Myocyte (in vitro differentiated cells): ENCODE measurements at regions not wholly inside any gene's neighbourhood (a gene's known extent, or its start where the extent isn't known, plus 50 kb on each side); places are given as distances from the start of the nearest gene placed in this dataset.
"Not testable (repeated sequence)": the region's sequence is repeated elsewhere in the genome, so short reads cannot be mapped to it uniquely, and the experiment has no call there.

ENCODE experiments used
- DNase-seq: peaks from one replicate; pipeline ENCODE4 v3.0.0-alpha.2; 2012; ENCODE audit warnings: low read depth

DNA sequence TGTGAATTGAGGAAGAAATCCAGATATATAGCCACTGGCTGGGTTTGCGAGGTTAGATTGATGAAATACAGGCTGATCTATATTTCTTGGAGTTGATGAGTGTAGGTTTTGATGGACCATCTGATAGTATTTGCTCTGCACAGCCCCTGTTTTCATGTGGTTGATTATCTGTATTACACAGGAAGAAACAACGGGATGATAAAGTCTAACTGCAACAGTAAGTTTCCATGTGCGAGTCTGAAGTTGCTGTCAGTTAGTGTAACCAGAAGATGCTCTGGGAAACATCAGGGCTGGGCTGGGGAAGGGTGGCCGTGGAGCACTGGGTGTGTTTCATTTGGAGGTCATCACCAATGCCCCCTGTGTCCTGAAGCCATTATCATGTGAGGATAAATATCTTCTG lies 148.4 kb upstream of the SFRP2 start:
- DNase-seq = no peak

DNA sequence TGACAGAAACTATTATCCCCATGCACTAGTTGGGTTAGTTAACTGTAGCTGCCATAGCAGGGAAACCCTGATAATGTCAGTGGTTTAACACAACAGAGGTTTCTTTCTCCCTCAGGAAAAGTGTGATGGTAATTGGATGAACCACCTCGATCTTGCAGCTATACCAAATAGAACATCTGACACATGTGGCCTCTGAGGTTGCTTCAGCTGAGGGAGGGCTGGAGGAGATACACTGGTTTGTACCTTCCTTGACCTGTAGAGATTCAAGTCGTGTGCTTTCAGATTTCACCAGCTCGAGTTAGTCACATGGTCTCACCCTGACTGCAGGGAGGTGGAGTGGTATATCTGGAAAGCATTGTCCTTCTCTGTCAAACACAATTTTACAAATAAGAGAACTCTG lies 147.2 kb upstream of the SFRP2 start:
- no peak for DNase-seq

DNA sequence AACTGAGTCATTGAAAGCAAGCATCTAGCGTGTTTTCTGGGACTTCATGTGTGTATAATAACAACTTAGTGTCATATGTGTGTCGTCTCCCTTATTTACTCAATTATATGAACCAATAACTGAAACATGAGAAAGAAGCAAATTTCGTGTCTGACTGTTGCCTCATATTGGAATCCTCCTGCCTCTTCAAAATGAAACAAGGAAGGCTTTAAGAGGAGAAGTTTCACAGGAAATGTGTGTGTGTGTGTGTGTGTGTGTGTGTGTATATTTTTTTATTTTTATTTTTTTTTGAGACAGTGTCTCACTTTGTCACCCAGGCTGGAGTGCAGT lies 145.8 kb upstream of the SFRP2 start:
- DNase-seq = no peak

DNA sequence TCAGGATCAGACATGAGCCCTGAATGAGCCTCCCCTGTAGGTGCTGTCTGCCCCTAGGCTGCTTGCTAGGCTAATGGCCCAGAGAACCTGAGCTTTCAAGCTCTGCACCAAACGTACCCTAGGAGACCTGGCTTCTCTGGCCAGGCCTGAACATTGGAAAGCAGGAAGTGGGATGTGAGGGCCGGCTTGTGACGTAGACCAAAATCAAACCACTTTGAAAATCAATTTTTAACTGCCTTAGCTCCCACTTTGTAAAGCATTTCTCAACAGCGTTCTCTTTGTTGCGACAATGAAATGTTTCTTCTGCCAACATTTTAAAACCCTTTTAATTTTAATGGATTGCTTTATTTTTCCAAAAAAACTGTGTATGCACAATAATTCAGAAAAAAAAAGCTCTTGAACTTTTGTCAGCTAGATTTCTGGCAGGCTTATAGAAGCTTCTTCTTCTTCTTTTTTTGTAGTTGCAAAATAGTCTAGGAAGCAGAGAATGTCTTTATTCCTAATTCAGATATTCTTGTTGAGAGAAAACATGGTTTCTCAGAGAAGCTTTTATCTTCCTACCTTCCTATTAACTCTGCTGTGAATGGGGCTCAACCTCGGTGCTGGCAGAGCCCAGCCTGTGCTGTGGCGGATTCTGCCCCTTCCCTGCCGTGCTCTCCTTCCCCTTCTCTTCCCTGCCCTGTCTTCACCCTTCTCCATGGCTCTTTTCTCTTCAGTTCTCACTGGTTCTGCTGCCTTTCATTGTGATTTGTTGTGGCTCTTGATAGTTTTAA lies 145.2 kb upstream of the SFRP2 start:
- DNase-seq = no peak

DNA sequence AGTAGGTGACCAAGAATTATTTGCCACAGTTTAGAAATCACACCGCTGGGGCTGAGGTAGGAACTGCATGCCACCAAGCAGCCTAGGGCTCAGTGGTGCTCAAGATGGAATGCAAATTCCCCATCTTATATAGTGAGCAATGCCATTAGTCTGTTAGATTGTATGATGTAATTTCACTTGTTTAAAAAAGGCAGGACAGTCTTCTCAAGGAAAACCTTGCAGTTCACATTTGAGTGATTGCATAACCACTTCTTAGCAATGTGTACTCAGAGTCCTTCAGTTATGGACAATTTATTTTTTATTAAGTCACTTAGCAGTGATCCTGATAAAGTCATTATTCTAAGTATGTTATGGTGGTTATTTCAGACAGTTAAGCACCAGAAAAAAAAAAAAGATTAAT lies 142.9 kb upstream of the SFRP2 start:
- no peak for DNase-seq

DNA sequence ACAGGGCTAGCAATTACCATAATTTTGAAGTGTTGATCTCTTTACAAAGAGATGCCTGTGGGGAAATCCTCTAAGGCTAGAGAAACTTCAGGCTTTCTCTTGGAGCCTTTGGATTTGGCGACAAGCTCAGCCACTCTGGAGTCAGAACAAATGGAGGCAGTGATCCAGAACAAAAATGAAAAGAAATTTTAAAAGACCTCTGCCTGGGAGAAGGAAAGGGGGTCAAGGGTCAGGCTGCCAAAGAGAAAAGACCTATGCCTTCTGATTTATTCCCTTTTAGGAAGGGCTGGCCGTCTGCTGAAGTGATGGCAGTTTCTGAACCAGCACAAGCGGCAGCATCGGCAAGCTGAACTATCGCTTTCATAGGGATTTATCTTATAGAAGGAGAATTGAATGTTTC lies 140.8 kb upstream of the SFRP2 start:
- no peak for DNase-seq

DNA sequence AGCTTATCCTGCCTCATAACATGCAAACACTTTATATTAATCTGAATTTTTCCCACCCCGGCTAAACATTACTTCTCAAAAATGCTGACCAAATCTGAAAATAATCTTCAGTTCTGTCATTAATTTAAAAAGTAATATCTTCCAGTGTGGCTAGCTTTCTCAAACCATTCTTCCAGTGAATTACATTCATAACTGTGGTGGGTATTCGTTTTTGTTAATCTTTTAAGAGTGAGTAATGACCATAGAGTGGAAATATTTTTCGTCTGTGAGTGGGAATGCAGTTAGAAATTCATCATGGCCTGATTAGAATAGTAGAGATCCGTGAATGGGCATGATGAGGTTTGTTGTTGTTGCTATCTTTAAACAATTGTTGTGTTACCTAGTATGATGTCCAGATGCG lies 138.6 kb upstream of the SFRP2 start:
- DNase-seq = no peak

DNA sequence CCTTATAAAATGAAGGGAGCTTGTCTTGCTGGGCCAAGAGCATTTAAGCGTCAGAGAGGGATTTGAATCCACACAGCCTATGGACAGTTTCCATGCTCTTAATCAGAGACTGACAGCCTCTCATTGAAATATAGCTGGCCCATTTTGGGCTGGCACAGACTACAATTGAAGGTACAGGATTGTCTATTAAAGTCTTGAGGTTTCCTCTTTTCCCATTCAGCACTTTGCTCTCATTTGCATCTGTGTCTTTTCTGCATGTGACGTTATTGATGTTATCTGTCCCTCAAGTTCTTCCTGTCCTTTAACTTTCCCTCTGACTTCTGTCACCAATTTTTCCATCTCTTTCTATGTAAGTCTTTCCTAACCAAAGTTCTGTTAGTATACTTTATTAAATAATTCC lies 133.3 kb upstream of the SFRP2 start:
- DNase-seq = no peak

DNA sequence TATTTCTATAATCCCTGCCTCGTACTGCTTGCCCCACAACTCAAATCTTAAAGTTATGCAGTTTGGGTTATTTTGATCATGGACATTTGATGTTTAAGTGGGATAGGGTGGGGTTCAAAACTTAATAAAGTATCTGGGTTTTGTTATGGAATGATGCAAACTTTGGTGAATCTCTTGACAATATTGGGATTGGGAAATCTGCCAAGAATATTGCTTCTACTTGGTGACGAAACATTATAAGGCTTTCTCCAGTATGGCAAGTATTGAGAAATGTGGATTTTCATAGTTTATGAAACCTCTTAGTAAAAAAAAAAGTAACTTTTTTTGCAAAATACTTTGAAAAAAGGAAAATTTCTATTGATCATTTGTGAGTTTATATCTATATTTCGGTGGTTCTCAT lies 130.8 kb upstream of the SFRP2 start:
- DNase-seq = no peak

DNA sequence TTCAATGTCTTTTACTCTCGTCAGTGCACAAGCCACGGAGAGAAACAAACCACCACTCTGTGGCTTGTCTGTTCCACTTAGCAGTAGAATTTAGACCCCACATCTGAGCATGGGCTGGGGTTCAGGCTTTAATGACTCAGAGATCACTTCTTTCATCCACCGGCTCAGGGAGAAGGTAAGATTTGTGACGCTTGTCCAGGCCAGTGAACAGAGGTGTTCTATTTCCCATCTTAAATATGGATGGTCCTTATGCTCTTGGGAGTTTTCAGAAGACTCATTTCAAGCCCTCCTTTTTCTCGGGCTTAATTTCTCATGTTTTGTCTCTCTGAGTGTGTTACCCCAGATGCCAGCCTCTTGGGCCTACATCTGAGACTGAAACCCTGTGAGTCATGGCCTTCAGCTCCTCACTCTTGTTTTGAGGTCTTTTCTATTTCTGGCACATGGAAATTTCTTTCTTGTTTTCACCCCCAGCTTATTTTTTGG lies 127.4 kb upstream of the SFRP2 start:
- DNase-seq = peak; percentile 13

DNA sequence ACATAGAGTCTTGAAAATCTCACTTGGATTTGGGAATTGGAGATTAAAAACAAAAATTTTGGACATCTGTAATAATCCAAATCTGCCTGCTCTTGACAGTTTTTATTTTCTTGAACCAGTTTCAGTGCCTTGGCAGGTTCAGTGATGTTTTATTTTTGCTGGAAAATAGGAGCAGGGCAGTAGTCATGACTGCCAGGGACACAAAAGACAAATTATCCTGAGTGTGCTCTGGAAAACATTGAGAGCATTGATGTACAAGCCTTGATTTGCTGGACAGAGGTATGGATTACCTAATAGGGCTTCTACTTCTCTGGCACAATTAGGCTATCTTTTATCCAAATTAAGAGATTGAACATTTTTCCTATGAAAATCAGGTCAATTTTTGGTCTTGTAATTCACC lies 123.4 kb upstream of the SFRP2 start:
- no peak for DNase-seq

DNA sequence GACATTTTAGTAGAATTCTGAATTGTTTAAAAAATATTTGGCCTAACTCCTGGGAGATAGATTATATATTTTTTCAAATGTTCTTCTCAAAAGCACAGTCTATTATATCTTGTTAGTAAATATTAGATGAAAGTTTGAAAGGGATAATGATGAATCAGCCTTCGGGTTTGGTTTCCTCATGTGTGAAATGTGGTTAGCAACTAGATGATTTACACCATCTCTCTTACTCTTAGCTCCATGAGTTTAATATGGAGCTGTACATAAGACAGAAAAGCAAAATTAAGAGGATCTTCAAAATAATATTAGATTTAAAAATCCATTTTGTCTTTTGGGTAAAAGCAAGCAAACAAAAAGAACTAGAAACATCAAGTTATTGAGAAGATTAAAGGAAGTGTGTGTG lies 120.8 kb upstream of the SFRP2 start:
- DNase-seq = no peak

DNA sequence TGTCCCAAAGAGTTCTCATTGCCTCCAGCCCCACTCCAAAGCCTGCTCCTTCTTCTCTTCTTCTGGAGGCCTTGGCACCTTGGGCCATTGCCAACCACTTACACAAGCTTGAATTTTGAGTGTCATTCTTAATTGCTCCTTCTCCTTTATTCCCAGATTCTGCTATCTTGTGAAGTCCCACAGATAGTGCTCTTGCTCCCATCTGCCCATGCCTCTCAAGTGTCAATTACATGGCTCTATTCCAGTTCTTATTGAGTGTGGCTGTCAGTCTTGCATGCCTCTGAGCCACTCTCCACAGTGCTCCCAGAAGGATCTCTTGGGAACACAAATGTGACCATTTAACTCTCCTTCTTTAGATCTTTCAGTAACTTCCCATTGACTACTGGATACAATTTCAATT lies 117.3 kb upstream of the SFRP2 start:
- peak; percentile 13 for DNase-seq

DNA sequence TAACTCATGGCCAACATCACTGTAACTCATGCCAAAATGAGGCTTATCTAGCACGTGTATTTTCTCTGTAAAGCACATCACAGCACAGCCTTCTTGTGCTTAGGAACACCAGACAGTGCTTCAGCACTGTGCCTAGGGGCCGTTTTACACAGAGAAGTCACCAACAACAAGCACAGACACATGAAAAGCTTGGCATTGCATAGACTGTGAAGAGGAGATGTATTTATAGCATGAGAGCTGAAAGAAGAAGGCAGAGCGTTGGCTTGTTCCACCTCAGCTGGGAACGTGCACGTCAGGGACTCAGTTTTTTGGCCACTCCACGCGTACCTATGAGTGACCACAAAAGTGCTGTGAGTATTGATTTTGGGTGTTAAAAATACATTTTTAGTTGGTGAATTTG lies 116.3 kb upstream of the SFRP2 start:
- no peak for DNase-seq

DNA sequence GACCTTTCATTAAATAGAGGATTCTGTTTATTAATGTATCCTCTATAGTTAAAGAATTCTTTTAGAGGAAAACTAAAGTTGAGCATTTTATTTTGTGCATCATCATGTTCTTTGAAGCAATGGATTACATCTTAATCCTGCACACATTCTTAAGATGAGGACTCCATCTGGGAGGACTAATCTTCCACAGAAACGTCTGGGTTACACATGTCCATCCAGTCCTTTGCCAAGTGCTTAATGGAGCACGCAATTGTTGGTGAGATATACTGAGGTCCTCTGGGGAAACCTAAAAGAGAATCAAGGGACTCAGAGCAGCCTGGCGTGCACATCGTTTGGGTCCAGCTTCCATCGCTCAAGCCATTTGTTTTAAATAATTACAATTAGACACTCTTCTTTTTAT lies 115.1 kb upstream of the SFRP2 start:
- no peak for DNase-seq

DNA sequence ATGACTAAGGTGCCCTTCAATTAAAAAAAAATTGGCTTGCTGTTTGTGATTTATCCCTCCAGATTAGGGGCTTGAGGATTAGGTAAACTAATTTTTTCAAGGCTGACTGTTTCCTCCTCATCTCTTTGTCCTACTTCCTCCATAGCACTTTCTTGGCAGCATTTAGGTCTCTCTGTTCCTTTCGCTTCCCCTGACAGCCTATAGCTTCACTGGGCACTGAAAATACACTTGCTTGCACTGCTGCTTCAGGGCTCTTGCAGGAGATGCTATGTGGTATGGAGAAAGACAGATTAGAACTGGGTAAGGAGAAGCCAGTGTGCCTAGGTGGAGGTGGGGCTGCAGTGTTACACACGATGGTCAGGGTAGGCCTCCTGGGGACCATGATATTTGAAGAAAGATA lies 112.3 kb upstream of the SFRP2 start:
- DNase-seq = no peak

DNA sequence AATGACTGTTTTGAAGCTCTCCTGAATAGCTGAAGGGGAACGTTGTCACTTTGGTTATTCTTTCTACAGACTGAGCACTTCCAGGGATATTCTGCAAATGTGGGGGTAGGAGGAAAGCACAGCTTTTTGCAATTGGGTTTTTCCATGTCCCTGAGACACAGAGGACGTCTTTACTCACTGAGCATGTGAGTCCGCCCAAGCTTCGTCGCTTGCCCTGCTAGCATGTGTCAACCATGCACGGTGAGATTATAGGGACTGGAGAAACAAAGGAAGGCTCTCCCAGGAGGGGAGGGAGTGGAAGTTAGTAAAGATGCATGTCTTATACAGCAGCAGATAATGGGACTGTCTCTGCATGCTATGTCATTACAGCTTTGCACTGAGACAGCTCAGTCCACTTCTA lies 111.5 kb upstream of the SFRP2 start:
- no peak for DNase-seq

DNA sequence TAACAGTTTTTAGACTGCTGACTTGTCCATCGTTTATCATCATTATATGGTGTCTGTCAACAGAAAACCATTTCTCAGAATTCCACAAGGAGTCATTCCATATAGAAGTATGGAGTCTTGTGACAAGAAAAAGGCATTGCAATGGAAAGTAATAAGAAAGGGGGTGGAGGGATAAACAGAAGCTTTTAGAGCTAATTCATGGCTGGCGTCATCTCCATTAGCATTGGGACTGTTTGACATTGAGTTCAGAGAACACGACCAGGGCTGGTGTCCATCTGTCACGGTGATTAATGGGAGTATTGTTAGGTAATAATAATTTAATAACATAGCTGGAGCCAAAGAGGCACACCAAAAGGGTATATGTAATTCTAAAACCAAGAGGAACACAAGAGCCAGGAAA lies 101.9 kb upstream of the SFRP2 start:
- DNase-seq = no peak

DNA sequence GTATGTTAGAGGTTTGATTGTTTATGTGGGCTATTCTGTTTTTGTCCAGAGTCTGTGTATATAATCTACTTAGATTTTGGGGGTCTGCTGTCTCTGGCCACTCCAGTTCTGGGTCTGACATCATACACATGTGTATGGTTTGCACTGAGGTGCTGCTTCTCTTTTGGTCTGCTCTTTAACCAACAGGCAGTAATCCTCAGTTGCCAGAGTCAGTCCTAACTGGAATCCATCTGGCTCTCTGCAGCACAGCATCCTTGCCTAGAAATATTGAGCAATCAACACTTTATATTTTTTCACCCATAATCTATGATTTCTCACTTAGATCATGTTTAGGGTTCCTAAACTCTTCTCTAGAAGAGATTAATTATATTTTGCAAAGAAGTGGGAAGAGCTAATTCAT lies 98.3 kb upstream of the SFRP2 start:
- DNase-seq = no peak

DNA sequence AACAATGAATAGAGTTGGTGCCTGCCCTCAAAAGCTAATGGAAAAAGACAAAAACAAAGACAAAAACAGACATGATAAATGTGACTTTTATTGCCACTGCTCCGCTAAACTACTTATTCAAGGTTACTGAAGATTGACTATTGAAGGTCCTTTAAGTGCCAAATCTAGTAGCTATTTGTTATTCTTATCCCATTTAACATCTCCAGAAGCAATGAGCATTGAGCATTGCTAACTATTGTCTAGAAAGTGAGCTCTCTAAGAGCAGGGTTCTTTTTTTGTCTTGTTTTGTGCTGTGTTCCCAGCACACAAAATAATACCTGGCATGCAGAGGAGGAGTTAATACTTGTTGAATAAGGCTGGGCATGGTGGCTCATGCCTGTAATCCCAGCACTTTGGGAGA lies 95.4 kb upstream of the SFRP2 start:
- no peak for DNase-seq

DNA sequence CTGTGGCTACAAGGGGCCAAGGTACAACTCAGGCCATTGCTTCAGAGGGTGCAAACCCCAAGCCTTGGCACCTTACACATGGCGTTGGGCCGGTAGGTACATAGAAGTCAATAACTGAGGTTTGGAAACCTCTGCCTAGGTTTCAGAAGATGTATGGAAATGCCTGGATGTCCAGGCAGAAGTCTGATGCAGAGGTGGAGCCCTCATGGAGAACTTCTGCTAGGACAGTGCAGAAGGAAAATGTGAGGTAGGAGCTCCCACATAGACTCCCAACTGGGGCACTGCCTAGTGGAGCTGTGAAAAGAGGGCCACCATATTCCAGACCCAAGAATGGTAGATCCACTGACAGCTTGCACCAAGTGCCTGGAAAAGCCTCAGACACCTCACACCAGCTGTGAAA lies 92.1 kb upstream of the SFRP2 start:
- no peak for DNase-seq

DNA sequence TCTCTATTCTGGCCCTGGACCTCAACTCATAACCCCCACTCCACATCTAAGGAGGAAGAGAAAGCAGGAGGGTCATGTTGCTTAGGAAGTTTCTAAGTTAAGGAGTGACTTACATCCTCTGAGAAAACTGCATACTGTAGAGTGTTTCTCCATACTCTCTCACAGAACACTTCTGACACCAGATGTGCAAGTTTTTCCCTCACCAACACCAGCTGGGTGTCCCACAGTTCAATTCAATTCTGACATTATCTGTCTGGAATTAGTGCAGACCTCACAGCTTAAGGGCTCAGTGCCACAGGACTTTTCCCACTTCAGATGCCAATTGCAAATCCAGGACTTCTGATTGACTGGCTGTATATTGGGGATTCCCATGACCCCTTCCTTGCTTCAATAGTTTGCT lies 89.0 kb upstream of the SFRP2 start:
- DNase-seq = peak; percentile 2

DNA sequence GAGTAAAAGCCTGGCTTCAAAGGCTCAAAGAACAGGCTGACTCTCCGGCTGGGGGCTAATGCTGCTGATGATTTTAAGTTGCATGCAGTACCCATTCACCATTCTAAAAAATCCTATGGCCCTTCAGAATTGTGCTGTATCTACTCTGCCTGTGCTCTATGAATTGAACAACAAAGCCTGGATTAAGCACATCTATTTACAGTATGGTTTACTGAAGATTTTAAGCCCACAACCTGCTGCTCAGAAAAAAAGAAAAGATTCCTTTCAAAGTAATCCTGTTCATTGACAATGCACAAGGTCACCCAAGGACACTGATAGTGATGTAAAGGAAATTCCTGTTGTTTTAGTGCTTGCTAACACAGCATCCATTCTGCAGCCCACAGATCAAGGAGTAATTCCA lies 84.9 kb upstream of the SFRP2 start:
- DNase-seq = no peak

DNA sequence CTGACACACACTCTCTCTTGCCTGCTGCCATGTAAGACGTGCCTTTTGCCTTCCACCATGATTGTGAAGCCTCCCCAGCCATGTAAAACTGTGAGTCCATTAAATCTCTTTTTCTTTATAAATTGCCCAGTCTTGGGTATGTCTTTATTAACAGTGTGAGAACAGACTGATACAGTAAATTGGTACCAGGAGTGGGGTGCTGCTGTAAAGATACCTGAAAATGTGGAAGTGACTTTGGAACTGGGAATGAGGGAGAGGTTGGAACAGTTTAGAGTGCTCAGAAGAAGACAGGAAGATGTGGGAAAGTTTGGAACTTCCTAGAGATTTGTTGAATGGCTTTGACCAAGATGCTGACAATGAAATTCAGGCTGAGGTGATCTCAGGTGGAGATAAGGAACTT lies 77.9 kb upstream of the SFRP2 start:
- not testable (repeated sequence) for DNase-seq
